GM18519 (cell line): ENCODE measurements at regions not wholly inside any gene's neighbourhood (a gene's known extent, or its start where the extent isn't known, plus 50 kb on each side); places are given as distances from the start of the nearest gene placed in this dataset.
"Not testable (repeated sequence)": the region's sequence is repeated elsewhere in the genome, so short reads cannot be mapped to it uniquely, and the experiment has no call there.

Source experiments
- ATAC-seq: cut with Tn5 transposase; IDR thresholded peaks from one replicate; pipeline ENCODE4 v1.9.1; 2021; ENCODE audit warnings: mild to moderate bottlenecking, moderate library complexity; ENCODE audit not compliant: unreplicated experiment, low FRiP score

GRCh38 chr2:16933355-16933754 lies 267.7 kb upstream of the CYRIA start:
- ATAC-seq, result no peak

DNA sequence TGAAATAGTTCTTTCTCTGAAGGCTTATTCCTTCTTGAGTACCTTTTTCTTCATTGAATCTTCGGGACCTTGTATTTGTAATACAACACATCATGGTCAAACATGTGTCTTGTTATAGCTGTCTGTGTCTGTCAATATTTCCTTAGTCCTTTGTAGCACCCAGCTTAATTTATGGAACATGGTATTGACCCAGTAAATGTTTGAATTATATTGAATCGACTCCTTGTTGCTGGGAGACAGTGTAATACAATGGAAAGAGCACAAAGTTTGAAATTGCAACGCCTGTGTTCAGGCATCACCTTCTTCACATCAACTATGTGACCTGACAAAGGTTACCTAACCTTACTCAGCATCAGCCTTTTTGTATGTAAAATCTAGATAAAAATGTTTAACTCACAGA lies 267.2 kb upstream of the CYRIA start:
- no peak for ATAC-seq

- ATAC-seq, result no peak
These were observed 265.8 kb upstream of the CYRIA start for GRCh38 chr2:16931441-16931840.

GRCh38 chr2:16927398-16927797 lies 261.8 kb upstream of the CYRIA start:
- ATAC-seq, result no peak

- ATAC-seq, result no peak
These were observed 259.5 kb upstream of the CYRIA start for GRCh38 chr2:16925145-16925544.

DNA sequence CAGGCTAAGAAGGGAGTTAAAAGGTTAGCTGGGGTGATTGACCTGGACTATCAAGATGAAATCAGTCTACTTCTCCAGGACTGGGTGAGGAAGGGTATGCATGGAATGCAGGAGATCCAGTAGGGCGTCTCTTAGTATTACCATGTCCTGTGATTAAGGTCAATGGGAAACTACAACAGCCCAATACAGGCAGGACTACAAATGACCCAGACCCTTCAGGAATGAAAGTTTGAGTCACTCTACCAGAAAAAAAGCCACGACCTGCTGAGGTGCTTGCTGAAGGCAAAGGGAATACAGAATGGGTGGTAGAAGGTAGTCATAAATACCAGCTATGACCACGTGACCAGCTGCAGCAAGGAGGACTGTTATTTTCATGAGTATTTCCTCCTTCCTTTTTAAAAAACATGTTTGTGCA lies 249.7 kb upstream of the CYRIA start:
- ATAC-seq, result not testable (repeated sequence)

DNA sequence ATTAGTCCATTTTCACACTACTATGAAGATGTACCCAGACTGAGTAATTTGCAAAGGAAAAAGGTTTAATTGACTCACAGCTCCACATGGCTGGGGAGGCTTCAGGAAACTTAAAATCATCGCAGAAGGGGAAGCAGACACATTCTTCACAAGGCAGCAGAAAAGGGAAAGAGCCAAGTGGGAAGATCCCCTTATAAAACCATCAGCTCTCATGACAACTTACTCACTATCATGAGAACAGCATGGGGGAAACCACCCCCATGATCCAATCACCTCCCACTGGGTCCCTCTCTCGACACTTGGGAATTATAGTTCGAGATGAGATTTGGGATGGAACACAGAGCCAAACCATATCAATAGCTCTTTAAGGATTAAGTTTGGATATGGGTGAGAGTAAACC lies 246.1 kb upstream of the CYRIA start:
- no peak for ATAC-seq

DNA sequence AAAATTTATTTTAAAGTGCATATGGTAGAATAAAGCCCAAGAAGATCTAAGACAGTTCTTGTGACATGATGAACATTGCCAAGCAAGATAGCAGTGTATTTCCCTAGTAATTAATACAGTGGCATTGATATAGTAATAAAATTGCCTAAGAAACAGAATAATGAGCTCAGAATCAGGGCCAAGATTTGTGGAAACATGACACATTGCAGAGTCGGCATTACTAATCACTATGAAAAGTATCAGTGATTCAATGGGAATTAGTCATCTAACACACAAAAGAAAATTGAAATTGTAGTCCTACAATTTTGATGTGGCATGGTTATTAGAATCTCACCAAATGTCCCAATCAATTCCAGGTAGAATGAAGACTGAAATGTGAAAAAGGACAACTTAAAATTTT lies 243.0 kb upstream of the CYRIA start:
- ATAC-seq, result no peak

DNA sequence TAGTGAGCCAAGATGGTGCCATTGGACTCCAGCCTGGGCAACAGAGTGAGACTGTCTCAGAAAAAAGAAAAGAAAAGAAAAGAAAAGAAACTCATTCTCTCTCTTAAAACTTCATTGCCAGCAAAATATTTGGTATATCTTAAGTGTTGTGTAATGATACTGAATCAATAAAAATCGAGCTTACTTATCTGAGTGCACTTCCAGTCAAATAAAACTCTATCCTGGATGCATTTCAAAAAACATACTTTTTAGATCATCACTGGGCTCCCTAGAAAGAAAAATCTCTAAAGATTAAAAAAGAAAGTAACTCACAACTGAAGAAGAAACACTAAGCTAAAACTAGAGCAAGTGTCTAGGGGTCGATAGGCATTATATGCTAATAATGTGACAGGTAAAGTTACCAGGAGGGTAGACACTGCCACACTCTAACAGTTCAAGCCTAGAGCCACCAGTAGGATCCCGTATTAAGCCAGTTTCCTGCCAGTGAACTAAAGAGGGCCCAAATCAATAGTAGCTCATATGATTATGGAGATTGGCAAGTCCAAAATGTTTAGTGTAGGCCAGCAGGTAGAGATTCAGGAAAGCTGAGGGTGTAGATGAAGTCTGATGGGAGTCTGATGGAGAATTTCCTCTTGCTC lies 242.1 kb upstream of the CYRIA start:
- ATAC-seq, result no peak

DNA sequence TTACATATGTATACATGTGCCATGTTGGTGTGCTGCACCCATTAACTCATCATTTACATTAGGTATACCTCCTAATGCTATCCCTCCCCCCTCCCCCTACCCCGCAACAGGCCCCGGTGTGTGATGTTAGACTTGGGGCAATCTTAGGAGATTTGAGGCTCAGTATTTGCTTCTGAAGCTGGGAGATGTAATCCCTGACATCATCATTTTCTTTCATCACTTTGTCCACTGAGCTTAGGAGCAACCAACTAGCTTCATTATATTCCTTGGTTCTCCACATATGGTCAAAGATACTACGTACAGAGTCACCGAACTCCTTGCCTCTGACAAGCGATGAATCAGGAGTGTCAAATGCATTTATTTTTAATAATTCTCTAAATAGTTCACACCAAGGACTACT lies 239.7 kb upstream of the CYRIA start:
- not testable (repeated sequence) for ATAC-seq

- ATAC-seq, result peak; percentile 88
These were observed 234.9 kb upstream of the CYRIA start for GRCh38 chr2:16900405-16901025.

- ATAC-seq, result no peak
These were observed 234.3 kb upstream of the CYRIA start for GRCh38 chr2:16899958-16900357.

GRCh38 chr2:16890081-16890480 lies 224.4 kb upstream of the CYRIA start:
- no peak for ATAC-seq

DNA sequence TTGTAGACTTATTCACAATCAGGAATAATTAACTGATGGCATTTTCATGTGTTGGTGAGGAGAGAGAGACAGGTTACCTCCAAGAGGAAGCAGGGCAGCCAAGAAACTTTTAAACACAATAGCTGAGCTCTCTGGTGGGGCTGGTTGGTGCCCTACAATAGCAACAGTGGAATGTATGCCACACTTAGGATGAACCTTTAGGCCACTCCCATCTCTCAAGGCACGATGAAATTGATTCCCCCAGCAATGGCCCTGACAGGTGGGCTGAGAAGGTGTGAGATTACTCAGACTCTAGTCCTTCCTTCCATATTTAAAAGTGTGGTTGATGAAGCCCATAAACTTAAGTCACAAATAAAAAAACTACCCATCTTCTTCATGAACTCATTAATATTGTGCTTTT lies 219.4 kb upstream of the CYRIA start:
- ATAC-seq, result no peak

DNA sequence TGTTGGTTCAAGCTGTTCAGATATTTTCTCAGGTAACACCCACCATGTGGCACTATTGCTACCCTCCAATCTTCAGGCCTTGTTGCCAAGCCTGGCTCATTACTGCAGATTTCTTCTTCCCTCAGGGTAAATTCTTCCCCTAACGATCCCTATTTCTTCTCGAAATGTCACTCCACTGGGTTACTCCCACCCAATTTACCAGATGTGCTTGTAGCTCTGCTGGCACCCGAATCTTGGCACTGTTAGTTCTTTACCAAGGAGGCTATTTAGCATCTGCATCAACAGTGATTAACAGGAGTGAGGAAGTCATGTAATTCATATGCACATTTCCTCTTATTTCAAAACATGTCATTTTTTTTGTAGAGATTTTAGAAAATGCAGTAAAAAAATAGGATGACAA lies 217.1 kb upstream of the CYRIA start:
- ATAC-seq, result no peak

DNA sequence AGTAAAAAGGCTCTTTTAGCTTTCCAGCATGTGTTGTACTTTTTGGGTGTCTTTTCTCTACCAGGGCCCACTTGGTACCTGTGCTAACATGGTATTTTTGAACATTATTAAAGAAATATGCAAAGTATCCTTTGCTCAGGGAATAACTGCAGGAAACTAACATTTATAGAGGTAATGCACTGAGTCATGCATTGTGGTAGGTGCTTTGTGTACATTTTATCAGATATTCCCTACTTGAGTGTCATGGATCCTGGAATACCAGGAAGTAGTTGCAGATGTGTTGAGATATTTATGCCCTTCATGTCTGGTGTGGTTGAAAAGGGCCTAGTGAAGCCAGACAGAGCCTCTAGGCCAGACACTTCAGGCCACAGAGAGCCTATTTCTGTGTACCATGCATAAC lies 215.5 kb upstream of the CYRIA start:
- ATAC-seq, result no peak

DNA sequence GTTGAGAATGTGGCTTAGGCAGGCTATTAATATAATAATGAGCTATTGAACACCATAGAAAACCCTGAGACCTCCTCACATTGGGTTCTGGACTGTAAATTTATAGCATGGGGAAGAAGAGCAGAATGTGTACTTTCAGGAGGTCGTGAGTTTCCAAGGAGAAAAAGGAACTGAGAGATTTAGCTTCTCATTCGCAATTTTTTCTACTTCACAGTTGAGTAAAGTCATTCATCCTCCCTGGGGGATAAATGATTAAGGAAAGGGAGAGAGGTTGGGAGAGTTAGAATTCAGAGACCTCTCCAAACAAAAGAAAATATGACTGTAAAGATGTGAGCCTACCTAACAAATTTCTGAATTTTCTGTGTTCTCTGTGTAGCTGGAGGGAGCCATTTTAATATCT lies 205.8 kb upstream of the CYRIA start:
- no peak for ATAC-seq

- no peak for ATAC-seq
These were observed 204.9 kb upstream of the CYRIA start for GRCh38 chr2:16870491-16871076.

- no peak for ATAC-seq
These were observed 204.1 kb upstream of the CYRIA start for GRCh38 chr2:16869711-16870110.

GRCh38 chr2:16862471-16862870 lies 196.8 kb upstream of the CYRIA start:
- ATAC-seq, result no peak

- no peak for ATAC-seq
These were observed 195.9 kb upstream of the CYRIA start for GRCh38 chr2:16861530-16861929.

- ATAC-seq, result no peak
These were observed 195.5 kb upstream of the CYRIA start for GRCh38 chr2:16861111-16861510.
